GM12874 (cell line): ENCODE measurements at regions not wholly inside any gene's neighbourhood (a gene's known extent, or its start where the extent isn't known, plus 50 kb on each side); places are given as distances from the start of the nearest gene placed in this dataset.

Experiments
- TF ChIP-seq, protein P1 (sequence below): IDR thresholded peaks from 2 replicates; pipeline ENCODE4 v1.5.1; 2011; ENCODE audit warnings: low read depth, mild to moderate bottlenecking, control low read depth, low read length, moderate library complexity; ENCODE audit not compliant: insufficient read depth

DNA sequence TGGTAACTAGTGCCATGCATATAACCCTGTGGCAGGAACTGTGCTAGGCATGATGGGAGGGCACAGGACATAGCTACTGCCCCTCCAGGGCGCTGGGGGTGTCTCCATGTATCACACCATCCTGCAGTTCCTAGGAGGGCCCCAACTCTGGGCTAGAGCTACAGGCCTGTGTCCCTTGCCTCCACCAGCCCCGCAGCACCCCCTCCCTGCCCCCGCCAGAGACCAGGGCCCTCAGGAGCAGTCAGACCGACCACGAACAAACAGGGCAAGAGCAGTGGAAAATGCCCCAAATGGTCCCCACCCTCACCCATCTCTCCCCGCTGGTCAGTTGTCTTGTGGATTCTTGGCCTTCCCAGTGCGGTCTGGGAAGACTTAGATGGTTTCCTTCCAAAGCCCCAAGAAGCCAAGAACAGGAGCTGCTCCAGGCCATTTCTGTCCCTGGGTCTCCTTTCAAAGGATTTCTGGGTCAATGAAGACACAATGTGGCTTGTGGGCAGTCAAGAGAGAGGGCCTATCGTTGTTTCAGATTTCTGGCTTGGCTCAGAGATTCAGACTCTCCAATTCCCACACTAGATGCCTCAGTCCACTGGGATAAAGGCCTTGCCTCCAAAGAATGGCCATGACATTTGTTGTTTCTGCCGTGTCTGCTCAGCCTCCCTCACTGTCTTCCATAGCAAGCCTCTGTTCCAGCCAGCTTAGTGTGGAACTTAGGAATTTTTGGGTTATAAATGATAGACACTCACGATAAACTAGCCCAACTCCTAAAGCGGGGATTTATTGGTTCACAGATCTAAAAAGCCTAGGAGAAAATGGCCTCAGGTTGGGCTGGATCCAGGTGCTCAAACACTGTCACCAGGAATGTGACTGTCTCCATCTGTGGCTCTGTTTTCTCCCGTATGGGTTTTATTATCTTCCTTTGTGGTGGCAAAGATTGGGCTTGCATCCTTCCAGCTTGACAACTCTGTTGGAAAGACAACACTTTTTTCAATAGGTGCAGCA lies 80.6 kb downstream of the LSM3 start:
- TF ChIP-seq, protein P1, sequence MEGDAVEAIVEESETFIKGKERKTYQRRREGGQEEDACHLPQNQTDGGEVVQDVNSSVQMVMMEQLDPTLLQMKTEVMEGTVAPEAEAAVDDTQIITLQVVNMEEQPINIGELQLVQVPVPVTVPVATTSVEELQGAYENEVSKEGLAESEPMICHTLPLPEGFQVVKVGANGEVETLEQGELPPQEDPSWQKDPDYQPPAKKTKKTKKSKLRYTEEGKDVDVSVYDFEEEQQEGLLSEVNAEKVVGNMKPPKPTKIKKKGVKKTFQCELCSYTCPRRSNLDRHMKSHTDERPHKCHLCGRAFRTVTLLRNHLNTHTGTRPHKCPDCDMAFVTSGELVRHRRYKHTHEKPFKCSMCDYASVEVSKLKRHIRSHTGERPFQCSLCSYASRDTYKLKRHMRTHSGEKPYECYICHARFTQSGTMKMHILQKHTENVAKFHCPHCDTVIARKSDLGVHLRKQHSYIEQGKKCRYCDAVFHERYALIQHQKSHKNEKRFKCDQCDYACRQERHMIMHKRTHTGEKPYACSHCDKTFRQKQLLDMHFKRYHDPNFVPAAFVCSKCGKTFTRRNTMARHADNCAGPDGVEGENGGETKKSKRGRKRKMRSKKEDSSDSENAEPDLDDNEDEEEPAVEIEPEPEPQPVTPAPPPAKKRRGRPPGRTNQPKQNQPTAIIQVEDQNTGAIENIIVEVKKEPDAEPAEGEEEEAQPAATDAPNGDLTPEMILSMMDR = no peak

DNA sequence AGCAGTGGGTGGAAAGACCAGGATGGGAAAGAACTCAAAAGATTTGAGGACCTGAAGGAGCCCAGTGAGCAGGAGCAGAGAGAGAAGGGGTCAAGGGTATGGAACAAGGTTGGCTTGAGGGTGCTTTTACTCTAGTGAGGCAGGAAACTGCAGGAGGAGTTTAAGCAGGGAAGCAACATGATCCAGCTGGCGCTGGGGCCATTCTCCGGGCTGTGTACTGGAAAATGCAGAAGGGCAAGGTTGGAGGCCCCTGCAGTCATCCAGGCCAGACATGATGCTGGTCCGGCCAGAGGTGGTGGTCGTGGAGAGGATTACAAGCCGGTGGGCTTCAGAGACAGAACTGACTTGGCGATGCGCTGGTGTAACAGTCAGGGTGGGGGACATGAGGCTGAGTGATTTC lies 81.8 kb downstream of the LSM3 start:
- TF ChIP-seq, protein P1 = no peak

DNA sequence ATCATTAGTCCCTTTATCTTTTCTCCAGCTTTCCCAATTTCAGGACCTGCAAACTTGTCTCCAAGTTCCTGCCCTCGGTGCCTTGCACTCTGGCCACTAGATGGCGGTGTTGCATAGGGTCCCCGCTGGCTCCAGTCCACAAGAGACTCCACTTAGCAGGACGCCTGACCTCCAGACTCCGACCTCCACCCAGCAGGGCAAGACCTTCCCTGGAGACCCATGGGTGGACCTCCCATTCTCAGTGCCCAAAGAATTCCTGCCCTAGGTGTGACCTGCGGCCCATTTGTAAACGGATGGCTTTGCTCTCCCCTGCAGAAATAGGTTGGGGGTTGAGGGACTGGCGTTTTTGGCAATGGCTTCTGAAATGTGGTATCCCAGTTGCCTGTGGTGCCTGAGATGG lies 82.6 kb downstream of the LSM3 start:
- TF ChIP-seq, protein P1 = peak; percentile 89

DNA sequence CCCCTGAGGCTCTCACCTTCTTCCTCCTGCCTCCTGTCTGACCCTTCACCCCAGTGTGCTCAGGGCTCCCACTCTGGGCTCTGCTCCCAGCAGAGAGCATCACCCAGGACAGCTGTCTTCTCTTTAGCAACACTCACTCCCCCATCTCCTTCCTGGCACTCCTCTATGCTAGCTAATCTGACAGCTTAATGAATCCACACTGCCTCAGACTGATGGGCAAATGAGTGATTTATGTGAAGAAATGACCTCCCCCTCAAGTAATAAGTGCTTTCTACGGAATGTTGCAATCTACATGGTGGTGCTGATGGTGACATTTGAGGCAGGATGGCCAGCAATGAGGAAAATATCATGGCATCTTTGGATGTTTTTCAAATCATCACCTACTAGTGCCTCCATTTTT lies 83.6 kb downstream of the LSM3 start:
- TF ChIP-seq, protein P1 = no peak

DNA sequence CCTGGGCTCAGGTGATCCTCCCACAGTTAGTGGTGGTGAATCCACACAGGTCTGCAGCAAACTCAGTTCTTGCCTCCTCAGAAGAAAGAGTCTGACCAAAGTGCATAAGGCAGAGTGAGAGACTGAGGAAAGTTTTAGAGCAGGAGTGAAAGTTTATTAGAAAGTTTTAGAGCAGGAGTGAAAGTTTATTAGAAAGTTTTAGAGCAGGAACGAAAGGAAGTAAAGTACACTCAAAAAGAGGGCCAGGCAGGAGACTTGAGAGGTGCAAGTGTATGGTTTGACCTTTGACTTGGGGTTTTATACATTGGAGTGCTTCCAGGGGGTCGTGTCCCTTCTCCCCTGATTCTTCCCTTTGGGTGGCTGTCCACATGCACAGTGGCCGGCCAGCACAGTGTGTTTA lies 84.2 kb downstream of the LSM3 start:
- TF ChIP-seq, protein P1 = no peak

DNA sequence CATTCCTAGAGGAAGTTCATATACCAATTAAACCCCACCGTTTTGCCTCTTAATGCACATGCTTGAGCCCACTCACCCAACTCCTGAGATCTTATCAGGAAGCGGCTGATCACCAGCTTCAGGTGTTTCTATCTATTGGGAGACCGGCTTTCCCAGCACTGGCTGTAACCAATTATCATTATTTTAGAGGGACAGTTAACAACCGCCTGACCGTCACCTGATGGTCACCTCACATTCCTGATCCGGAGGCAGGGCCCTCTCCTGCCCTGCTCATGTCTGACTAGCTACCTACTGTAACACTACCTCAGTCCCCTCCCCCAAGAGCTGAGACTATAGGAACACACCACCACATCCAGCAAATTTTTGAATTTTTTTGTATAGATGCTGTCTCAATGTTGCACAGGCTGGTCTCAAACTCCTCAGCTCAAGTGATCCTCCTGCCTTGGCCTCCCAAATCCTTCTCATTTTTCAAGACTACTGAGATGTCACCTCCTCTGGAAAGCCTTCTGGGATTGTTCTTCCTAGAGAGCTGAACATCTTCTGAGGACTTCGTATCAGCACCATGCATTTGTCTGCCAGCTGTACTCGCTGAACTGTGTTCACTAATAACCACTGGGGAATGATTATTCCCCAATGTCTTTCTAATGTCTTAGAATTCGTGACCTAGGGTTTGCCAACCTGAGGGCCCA lies 84.8 kb downstream of the LSM3 start:
- TF ChIP-seq, protein P1 = no peak

DNA sequence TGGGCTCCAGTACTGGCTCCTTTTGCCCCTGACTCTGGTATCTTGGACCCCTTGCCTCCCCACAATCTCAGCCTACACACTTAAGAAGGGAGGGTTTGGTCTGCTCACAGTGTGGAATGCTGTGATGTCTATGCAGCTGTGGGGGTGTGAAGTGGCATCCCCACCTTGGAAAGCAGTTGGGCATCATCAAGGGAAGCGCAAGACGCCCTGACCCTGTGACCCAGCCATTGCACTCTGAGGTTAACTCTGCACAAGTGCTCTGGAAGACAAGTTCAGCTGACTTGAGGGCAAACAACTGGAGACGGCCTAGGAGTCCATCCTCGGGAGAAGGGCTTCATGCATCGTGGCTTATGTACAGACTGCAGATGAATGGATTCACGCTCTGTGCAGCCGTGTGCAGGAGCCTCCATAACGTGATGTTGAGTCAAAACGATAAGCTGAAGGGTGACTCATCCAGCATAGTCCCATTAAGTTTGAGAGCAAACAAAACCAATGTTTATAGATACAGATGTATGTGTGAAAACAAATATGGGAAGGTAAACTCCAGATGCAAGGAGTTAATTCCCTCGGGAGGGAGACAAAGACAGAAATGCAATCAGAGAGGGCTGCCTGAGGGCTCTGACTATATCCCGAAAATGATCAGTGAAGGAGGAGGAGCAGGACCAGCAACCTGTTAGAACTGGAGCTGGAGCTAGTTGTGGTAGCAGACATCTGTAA lies 86.8 kb downstream of the LSM3 start:
- TF ChIP-seq, protein P1 = no peak
